CD8-positive, alpha-beta memory T cell (primary cell): ENCODE measurements at regions not wholly inside any gene's neighbourhood (a gene's known extent, or its start where the extent isn't known, plus 50 kb on each side); places are given as distances from the start of the nearest gene placed in this dataset.

Experiments
- CTCF ChIA-PET: fragments of 350-600 bp; sonication (Branson Sonifier 250); formaldehyde crosslinking; loops from one replicate; lab custom pipeline; 2021; ENCODE audit warnings: antibody characterized with exemption; lab: Charles Lee
- POLR2A ChIA-PET: fragments of 350-600 bp; sonication (Branson Sonifier 250); formaldehyde crosslinking; loops from one replicate; lab custom pipeline; 2021; ENCODE audit warnings: antibody characterized with exemption; lab: Charles Lee
- DNase-seq, 5 donors: peaks; one replicate each; pipeline versions ENCODE4 v3.0.0 to v3.0.0-alpha.2; 2020 to 2022; ENCODE audit warnings: mixed read lengths in 1 of 5
- H3K27ac ChIP-seq: one replicate; pipeline ENCODE4 v1.7.0; 2013; ENCODE audit warnings: low read depth, mild to moderate bottlenecking, low read length, moderate library complexity
- H3K27me3 ChIP-seq: 2 replicates; pipeline ENCODE4 v1.7.0; 2013; ENCODE audit warnings: low read length, mild to moderate bottlenecking; ENCODE audit not compliant: insufficient read depth, poor library complexity, severe bottlenecking
- H3K36me3 ChIP-seq: 2 replicates; pipeline ENCODE4 v1.7.0; 2013; ENCODE audit warnings: mild to moderate bottlenecking, low read length, moderate library complexity; ENCODE audit not compliant: insufficient read depth
- H3K4me1 ChIP-seq: 2 replicates; pipeline ENCODE4 v1.7.0; 2013; ENCODE audit warnings: mild to moderate bottlenecking, low read length, moderate library complexity; ENCODE audit not compliant: insufficient read depth
- H3K4me3 ChIP-seq: 2 replicates; pipeline ENCODE4 v1.7.0; 2013; ENCODE audit warnings: mild to moderate bottlenecking, low read length
- H3K9me3 ChIP-seq: 2 replicates; pipeline ENCODE4 v1.7.0; 2013; ENCODE audit warnings: mild to moderate bottlenecking, low read length
- H3K27ac Mint-ChIP-seq, 8 donors: one replicate each; pipeline ENCODE4 v1.8.0; 2020 to 2021; ENCODE audit warnings: mixed read lengths in 8 of 8, mild to moderate bottlenecking in 6 of 8, inconsistent platforms in 3 of 8, moderate library complexity in 3 of 8
- H3K27me3 Mint-ChIP-seq, 2 donors: one replicate each; pipeline ENCODE4 v1.8.0; 2020 to 2021; ENCODE audit warnings: mixed read lengths in 2 of 2, mild to moderate bottlenecking in 1 of 2, moderate library complexity in 1 of 2
- H3K36me3 Mint-ChIP-seq, 3 donors: one replicate each; pipeline ENCODE4 v1.8.0; 2020 to 2021; ENCODE audit warnings: mixed read lengths in 3 of 3, inconsistent platforms in 1 of 3, mild to moderate bottlenecking in 1 of 3
- H3K4me1 Mint-ChIP-seq, 3 donors: one replicate each; pipeline ENCODE4 v1.8.0; 2020 to 2021; ENCODE audit warnings: mixed read lengths in 3 of 3, inconsistent platforms in 1 of 3, mild to moderate bottlenecking in 1 of 3
- H3K4me3 Mint-ChIP-seq, 7 donors: one replicate each; pipeline ENCODE4 v1.8.0; 2020 to 2021; ENCODE audit warnings: mixed read lengths in 7 of 7, mild to moderate bottlenecking in 6 of 7, moderate library complexity in 4 of 7, inconsistent platforms in 2 of 7
- H3K9me3 Mint-ChIP-seq, 5 donors: one replicate each; pipeline ENCODE4 v1.8.0; 2020 to 2022; ENCODE audit warnings: mixed read lengths in 5 of 5, mild to moderate bottlenecking in 3 of 5, moderate library complexity in 2 of 5, inconsistent platforms in 1 of 5

DNA sequence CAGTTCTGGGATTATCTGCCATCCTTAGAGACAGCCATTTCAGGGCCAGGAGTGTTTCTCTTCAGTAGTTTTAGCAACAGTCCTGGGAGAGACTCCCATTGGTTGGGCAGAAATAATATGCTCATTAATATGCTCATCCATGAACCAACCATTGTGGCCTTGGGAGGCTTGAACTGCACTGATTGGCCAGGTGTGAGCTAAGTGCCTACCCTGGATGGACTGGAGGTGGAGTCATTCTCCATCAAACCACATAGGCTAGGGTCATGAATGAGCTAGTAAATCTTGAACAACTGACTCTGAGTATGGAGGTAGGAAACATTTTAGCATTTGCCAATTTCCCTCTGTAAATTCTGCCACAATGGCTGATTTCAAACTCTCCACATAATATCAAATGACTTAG lies 70.2 kb upstream of the ZFP64 start:
- H3K4me1 Mint-ChIP-seq: no peaks in the 10 kb centered on the region
- Histone ChIP-seq H3K9me3 (no peaks in the 10 kb centered on the region), H3K36me3 (no peaks in the 10 kb centered on the region), H3K4me3 (no peak overlapping the region), H3K4me1 (no peaks in the 10 kb centered on the region), H3K27me3 (no peaks in the 10 kb centered on the region), H3K27ac (no peak overlapping the region)
- H3K9me3 Mint-ChIP-seq: no peaks in the 10 kb centered on the region
- no peak overlapping the region for H3K4me3 Mint-ChIP-seq
- H3K36me3 Mint-ChIP-seq: peaks cover 0 to 1% (median 0%) of the 10 kb centered on the region in 3 donors
- ChIA-PET CTCF (interaction anchor here (1.1 kb wide), 1 partner anchor 50 kb away, joined by 3 read pairs; no protein-coding TSS in a partner anchor), POLR2A (no interaction called here)
- H3K27me3 Mint-ChIP-seq: peaks cover 14 to 42% of the 10 kb centered on the region in 2 donors
- no peak for DNase-seq
- H3K27ac Mint-ChIP-seq: no peak overlapping the region

DNA sequence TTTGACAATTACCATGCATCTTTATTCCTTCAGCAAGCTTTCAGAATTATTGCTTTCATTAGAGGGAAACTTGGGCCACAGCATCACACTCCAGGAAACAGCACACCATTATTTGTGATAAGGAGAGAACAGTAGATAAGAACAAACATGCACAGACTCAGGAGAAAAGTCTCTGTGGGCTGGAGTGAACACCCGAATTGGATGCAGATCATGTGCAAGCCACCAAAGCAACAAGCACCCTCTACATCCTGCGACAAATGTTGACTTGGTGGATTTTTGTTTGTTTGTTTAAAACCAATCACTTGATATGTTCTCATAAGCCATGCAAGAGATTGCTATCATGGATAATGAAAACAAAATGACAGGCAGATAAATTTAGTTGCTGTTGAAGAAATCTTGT lies 67.7 kb upstream of the ZFP64 start:
- Mint-ChIP-seq H3K27me3 (peaks cover 11 to 42% of the 10 kb centered on the region in 2 donors), H3K4me3 (no peak overlapping the region), H3K27ac (no peak overlapping the region), H3K9me3 (peaks cover 0 to under 1% (median 0%) of the 10 kb centered on the region in 5 donors), H3K4me1 (no peaks in the 10 kb centered on the region), H3K36me3 (peaks cover 0 to 1% (median 0%) of the 10 kb centered on the region in 3 donors)
- POLR2A ChIA-PET: no interaction called here
- CTCF ChIA-PET: no interaction called here
- Histone ChIP-seq H3K4me1 (no peaks in the 10 kb centered on the region), H3K9me3 (no peaks in the 10 kb centered on the region), H3K27me3 (no peaks in the 10 kb centered on the region), H3K27ac (no peak overlapping the region), H3K36me3 (no peaks in the 10 kb centered on the region), H3K4me3 (no peak overlapping the region)
- DNase-seq: no peak

DNA sequence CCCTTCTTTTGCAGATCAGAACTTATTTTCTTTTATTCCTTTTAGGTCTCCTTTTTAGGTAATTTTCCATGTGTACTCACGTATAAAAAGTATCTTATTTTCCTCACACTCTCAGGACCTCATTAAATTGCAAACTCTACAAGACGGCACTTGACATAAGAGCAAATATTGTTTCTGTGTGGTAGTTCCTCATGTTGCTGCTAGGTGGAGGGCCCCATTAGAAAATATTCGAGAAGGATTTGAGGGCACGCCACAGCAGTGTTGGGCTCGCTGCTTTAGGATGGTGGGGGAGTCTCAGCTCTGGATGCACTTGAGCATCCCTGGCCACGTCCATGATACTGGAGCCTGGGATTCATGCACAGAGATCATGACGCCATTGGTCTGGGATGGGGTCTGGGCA lies 64.9 kb upstream of the ZFP64 start:
- no peak overlapping the region for H3K27ac Mint-ChIP-seq
- H3K27me3 ChIP-seq: no peaks in the 10 kb centered on the region
- H3K9me3 Mint-ChIP-seq: peaks cover 0 to 2% (median 0%) of the 10 kb centered on the region in 5 donors
- no peak overlapping the region for H3K4me3 Mint-ChIP-seq
- POLR2A ChIA-PET: no interaction called here
- H3K4me1 ChIP-seq: no peaks in the 10 kb centered on the region
- no peaks in the 10 kb centered on the region for H3K9me3 ChIP-seq
- H3K4me1 Mint-ChIP-seq: no peaks in the 10 kb centered on the region
- CTCF ChIA-PET: no interaction called here
- no peaks in the 10 kb centered on the region for H3K36me3 Mint-ChIP-seq
- H3K36me3 ChIP-seq: no peaks in the 10 kb centered on the region
- H3K27ac ChIP-seq: no peak overlapping the region
- no peak overlapping the region for H3K4me3 ChIP-seq
- H3K27me3 Mint-ChIP-seq: peaks cover 11 to 34% of the 10 kb centered on the region in 2 donors
- no peak for DNase-seq

DNA sequence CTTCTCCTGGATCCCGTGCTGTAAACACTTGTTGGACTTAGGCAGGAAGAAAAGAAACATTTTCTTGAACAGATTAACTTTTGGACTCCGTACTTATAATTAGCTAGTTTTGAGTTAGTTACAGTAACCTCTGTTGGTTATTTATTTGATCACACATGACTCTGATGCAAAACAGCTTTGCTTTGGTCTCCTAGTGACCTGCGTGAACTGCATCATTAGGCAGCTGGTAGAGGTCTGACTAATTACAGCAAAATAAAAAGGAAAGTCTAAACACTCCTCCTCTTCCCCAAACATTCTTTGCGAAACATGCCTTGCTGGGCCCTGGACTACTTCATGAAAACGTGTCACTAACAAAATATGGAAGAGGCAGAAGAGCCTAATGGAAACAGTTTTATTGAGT lies 61.1 kb upstream of the ZFP64 start:
- H3K4me3 Mint-ChIP-seq: no peak overlapping the region
- Histone ChIP-seq H3K27me3 (no peaks in the 10 kb centered on the region), H3K4me1 (no peaks in the 10 kb centered on the region), H3K9me3 (no peaks in the 10 kb centered on the region), H3K4me3 (no peak overlapping the region), H3K36me3 (no peaks in the 10 kb centered on the region), H3K27ac (no peak overlapping the region)
- no peaks in the 10 kb centered on the region for H3K4me1 Mint-ChIP-seq
- peaks cover 10 to 26% of the 10 kb centered on the region in 2 donors for H3K27me3 Mint-ChIP-seq
- H3K36me3 Mint-ChIP-seq: no peaks in the 10 kb centered on the region
- POLR2A ChIA-PET: no interaction called here
- no peak for DNase-seq
- peaks cover 0 to 2% (median 0%) of the 10 kb centered on the region in 5 donors for H3K9me3 Mint-ChIP-seq
- no peak overlapping the region for H3K27ac Mint-ChIP-seq
- CTCF ChIA-PET: interaction anchor here (0.9 kb wide), 1 partner anchor 10 kb away, joined by 3 read pairs; no protein-coding TSS in a partner anchor

DNA sequence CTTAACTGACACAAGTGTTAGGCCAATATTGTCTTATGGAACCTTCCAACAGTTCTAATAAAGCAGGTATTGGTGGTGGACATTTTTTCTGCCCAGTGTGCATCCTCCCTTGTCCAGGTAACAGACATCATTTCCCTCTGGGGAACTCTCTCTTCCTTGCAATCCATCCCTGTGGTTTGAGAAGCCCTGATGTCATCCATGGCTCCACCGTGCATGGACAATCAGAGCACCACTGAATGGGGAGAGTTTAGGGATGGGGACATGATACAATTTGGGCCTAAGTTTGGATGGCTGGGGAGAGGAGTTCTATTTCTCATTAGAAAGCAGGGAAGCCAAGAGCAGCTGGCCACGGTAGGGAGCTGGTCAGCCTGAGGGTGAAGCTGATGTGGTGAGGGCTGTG lies 60.2 kb upstream of the ZFP64 start:
- no peak overlapping the region for H3K27ac ChIP-seq
- Mint-ChIP-seq H3K9me3 (peaks cover 0 to 2% (median 0%) of the 10 kb centered on the region in 5 donors), H3K36me3 (no peaks in the 10 kb centered on the region), H3K27ac (no peak overlapping the region), H3K4me3 (no peak overlapping the region), H3K4me1 (no peaks in the 10 kb centered on the region), H3K27me3 (peaks cover 6 to 22% of the 10 kb centered on the region in 2 donors)
- no peaks in the 10 kb centered on the region for H3K9me3 ChIP-seq
- H3K36me3 ChIP-seq: no peaks in the 10 kb centered on the region
- no peak for DNase-seq
- ChIA-PET CTCF (interaction anchor here (0.9 kb wide), 1 partner anchor 9 kb away, joined by 3 read pairs; no protein-coding TSS in a partner anchor), POLR2A (no interaction called here)
- H3K27me3 ChIP-seq: no peaks in the 10 kb centered on the region
- H3K4me1 ChIP-seq: no peaks in the 10 kb centered on the region
- no peak overlapping the region for H3K4me3 ChIP-seq

DNA sequence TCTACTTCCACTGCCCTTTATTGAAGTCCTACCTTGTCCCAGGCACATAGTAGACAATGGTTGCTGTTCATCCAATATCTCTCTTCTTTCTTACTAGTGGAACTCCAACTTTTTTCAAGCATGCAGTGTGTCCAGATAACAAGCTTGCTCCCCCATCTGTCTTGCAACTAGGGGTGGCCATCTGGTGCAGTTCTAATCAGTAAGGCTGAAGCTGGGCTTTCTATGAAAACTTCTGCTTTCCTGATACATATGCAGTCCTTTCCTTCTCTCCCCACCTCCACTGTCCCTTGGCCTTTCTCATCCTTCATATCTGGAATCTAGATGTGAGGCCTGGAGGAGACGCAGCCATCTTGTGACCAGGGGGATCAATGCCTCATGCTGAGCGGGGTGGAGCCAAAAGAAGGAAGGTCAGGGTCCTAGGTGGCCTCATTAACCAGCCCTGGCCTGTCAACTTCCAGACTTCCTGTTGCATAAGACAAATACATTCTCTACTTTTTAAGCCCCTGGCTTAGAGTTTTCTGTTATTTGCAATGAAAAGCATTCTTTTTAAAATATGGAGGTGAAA lies 59.6 kb upstream of the ZFP64 start:
- Mint-ChIP-seq H3K27ac (no peak overlapping the region), H3K27me3 (peaks cover 6 to 17% of the 10 kb centered on the region in 2 donors), H3K4me1 (no peaks in the 10 kb centered on the region), H3K9me3 (peaks cover 0 to 2% (median 0%) of the 10 kb centered on the region in 5 donors), H3K4me3 (no peak overlapping the region), H3K36me3 (no peaks in the 10 kb centered on the region)
- Histone ChIP-seq H3K4me3 (no peak overlapping the region), H3K27me3 (no peaks in the 10 kb centered on the region), H3K9me3 (no peaks in the 10 kb centered on the region), H3K27ac (no peak overlapping the region), H3K36me3 (no peaks in the 10 kb centered on the region), H3K4me1 (no peaks in the 10 kb centered on the region)
- ChIA-PET POLR2A (no interaction called here), CTCF (no interaction called here)
- no peak for DNase-seq

DNA sequence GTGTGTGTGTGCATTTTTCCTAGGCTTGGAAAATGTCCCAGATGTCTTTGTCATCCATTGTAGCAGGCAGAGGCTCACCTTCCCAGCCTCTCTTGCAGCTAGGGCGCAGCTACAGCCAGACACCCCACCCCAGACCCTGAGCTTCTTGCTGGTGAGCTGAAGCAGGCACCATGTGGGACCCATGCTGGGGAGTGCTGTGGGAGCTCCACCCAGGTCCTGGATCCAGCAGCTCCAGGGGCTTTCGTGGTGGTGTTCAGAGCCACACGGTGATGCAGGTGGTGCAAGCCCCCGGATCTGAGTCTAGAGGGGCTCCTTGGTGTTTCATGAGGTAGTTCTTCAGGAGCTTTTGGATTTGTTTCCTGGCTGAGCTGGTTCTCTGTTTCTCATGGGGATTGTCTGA lies 56.0 kb upstream of the ZFP64 start:
- Histone ChIP-seq H3K36me3 (no peaks in the 10 kb centered on the region), H3K27me3 (no peaks in the 10 kb centered on the region), H3K4me1 (no peaks in the 10 kb centered on the region), H3K4me3 (no peak overlapping the region), H3K9me3 (no peaks in the 10 kb centered on the region), H3K27ac (no peak overlapping the region)
- Mint-ChIP-seq H3K36me3 (no peaks in the 10 kb centered on the region), H3K27me3 (peaks cover 5 to 7% of the 10 kb centered on the region in 2 donors), H3K4me3 (no peak overlapping the region), H3K27ac (peak overlapping the region in 1 of 8 donors; percentile 20), H3K4me1 (no peaks in the 10 kb centered on the region), H3K9me3 (no peaks in the 10 kb centered on the region)
- no peak for DNase-seq
- CTCF ChIA-PET: no interaction called here
- POLR2A ChIA-PET: no interaction called here

DNA sequence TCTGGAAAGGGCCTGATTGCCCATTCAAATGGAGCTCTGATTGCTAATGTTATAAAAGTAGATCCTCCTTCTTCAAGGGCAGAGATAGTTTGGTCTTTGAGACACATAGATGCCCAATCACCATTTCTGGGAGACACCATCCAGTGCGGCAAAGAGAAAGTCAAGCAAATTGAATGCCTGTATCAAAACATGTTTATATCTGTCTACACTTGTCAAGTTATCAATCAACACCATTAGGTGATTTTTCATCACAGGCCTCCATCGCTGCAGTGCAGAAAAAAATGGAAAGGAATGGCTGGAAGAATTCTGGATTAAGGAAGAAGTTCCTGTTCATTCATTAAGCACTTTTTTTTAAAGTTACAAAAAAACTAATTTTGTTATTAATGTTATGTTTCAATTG lies 54.8 kb upstream of the ZFP64 start:
- H3K4me1 Mint-ChIP-seq: no peaks in the 10 kb centered on the region
- Histone ChIP-seq H3K27ac (no peak overlapping the region), H3K9me3 (no peaks in the 10 kb centered on the region), H3K4me3 (no peak overlapping the region), H3K27me3 (no peaks in the 10 kb centered on the region), H3K36me3 (no peaks in the 10 kb centered on the region), H3K4me1 (no peaks in the 10 kb centered on the region)
- ChIA-PET POLR2A (no interaction called here), CTCF (interaction anchor here (0.8 kb wide), 1 partner anchor 132 kb away, joined by 3 read pairs; no protein-coding TSS in a partner anchor)
- H3K36me3 Mint-ChIP-seq: no peaks in the 10 kb centered on the region
- H3K9me3 Mint-ChIP-seq: no peaks in the 10 kb centered on the region
- peaks cover 5 to 7% of the 10 kb centered on the region in 2 donors for H3K27me3 Mint-ChIP-seq
- no peak for DNase-seq
- no peak overlapping the region for H3K4me3 Mint-ChIP-seq
- H3K27ac Mint-ChIP-seq: no peak overlapping the region
